ENCODE measurements at regions not wholly inside any gene's neighbourhood (a gene's known extent, or its start where the extent isn't known, plus 50 kb on each side); places are given as distances from the start of the nearest gene placed in this dataset.

DNA sequence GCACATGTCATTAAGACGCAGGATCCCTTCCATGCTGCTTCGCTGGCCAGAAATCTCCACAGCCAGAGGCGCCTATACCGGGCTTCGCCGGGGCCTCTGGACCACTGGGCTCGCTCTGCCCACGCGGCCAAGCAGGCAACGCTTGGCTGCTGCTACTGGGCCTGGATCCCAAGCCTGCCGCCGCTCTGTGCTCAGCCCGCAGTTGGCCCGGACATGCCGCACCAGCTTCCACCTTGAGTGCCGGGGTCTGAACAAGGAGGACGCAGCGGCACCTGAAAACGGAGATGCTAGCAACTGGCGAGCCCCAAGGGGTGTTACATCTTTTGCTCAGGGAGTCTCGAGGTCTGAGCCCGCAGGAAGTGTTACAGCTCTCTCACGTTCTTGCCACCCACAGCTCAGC, 409.9 kb upstream of the SGCG start:
- DNase-seq (ENCODE audit: extremely low read depth in 1 of 4, low spot score in 3 of 4), result no peak
- H4K20me1 ChIP-seq (replicated peaks; ENCODE audit: control insufficient read depth, insufficient read depth, low read length), result no peaks in the 10 kb centered on the region
- no peak for FAIRE-seq
- peaks cover 5 to 6% of the 10 kb centered on the region in 2 experiments; a peak in 3 of 5 replicates for H3K27me3 ChIP-seq (ENCODE audit: control insufficient read depth in 2 of 2, insufficient read depth in 2 of 2, low read length in 2 of 2)
- no peaks in the 10 kb centered on the region for H3K9me1 ChIP-seq (ENCODE audit: control insufficient read depth, insufficient read depth, low read length)
- no peak overlapping the region for H3K4me3 ChIP-seq
- in situ Hi-C loops (cut with MboI), result no loop called here
- CTCF ChIA-PET (ENCODE audit: low intra/inter-chr PET ratio), result no interaction called here
- no peak overlapping the region for H2AFZ ChIP-seq (ENCODE audit: low read depth, low read length)
- intact Hi-C loops (cut with micrococcal nuclease), result no loop called here
- H3K4me1 ChIP-seq (replicated peaks in 1 of 2; ENCODE audit: control insufficient read depth in 2 of 2, insufficient read depth in 2 of 2, low read length in 2 of 2), result peaks cover 0 to 4% of the 10 kb centered on the region in 2 experiments; a peak in 2 of 5 replicates
- no peak overlapping the region for H3K4me2 ChIP-seq (ENCODE audit: insufficient read depth, low read length)
- no peak overlapping the region for H3K9ac ChIP-seq (ENCODE audit: insufficient read depth in 1 of 2, low read depth in 2 of 2, low read length in 2 of 2)
- BruUV-seq (replicated peaks), result no TSS peak
- no peaks in the 10 kb centered on the region for H3K9me3 ChIP-seq (replicated peaks; ENCODE audit: control insufficient read depth, insufficient read depth, low read depth, low read length)
- 2% methylated on average over 18 of the region's 23 CpGs for WGBS (ENCODE audit: insufficient coverage, low coverage, missing lambda C conversion rate)
- no peak overlapping the region for H3K27ac ChIP-seq (ENCODE audit: extremely low read depth, low read depth, low read length)
- no peaks in the 10 kb centered on the region for H3K79me2 ChIP-seq (ENCODE audit: control insufficient read depth, insufficient read depth, low read length)
- POLR2A ChIA-PET, result no interaction called here
- TF ChIP-seq RBM17 (IDR thresholded peaks at IDR 0.05; ENCODE audit: borderline replicate concordance, low read depth, low read length), result no peak
- no peak for TF ChIP-seq GABPB2 (CRISPR knock-in tag; conservative IDR thresholded peaks at IDR 0.05)
- no peak for TF ChIP-seq ZNF316 (IDR thresholded peaks at IDR 0.05)
- TF ChIP-seq, protein P1, sequence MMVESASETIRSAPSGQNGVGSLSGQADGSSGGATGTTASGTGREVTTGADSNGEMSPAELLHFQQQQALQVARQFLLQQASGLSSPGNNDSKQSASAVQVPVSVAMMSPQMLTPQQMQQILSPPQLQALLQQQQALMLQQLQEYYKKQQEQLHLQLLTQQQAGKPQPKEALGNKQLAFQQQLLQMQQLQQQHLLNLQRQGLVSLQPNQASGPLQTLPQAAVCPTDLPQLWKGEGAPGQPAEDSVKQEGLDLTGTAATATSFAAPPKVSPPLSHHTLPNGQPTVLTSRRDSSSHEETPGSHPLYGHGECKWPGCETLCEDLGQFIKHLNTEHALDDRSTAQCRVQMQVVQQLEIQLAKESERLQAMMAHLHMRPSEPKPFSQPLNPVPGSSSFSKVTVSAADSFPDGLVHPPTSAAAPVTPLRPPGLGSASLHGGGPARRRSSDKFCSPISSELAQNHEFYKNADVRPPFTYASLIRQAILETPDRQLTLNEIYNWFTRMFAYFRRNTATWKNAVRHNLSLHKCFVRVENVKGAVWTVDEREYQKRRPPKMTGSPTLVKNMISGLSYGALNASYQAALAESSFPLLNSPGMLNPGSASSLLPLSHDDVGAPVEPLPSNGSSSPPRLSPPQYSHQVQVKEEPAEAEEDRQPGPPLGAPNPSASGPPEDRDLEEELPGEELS (CRISPR knock-in tag; IDR thresholded peaks at IDR 0.05; ENCODE audit: borderline replicate concordance), result no peak
- no peak for TF ChIP-seq ZNF232 (CRISPR knock-in tag; IDR thresholded peaks at IDR 0.05)
- TF ChIP-seq EZH2 (IDR thresholded peaks at IDR 0.05; ENCODE audit: borderline replicate concordance, low read depth, low read length), result no peak
- no peak for TF ChIP-seq GTF2A2 (tag; IDR thresholded peaks at IDR 0.05)
- TF ChIP-seq, protein P2, sequence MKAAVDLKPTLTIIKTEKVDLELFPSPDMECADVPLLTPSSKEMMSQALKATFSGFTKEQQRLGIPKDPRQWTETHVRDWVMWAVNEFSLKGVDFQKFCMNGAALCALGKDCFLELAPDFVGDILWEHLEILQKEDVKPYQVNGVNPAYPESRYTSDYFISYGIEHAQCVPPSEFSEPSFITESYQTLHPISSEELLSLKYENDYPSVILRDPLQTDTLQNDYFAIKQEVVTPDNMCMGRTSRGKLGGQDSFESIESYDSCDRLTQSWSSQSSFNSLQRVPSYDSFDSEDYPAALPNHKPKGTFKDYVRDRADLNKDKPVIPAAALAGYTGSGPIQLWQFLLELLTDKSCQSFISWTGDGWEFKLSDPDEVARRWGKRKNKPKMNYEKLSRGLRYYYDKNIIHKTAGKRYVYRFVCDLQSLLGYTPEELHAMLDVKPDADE (conservative IDR thresholded peaks at IDR 0.05; ENCODE audit: control insufficient read depth, low read depth, low read length), result no peak
- TF ChIP-seq, protein P3, sequence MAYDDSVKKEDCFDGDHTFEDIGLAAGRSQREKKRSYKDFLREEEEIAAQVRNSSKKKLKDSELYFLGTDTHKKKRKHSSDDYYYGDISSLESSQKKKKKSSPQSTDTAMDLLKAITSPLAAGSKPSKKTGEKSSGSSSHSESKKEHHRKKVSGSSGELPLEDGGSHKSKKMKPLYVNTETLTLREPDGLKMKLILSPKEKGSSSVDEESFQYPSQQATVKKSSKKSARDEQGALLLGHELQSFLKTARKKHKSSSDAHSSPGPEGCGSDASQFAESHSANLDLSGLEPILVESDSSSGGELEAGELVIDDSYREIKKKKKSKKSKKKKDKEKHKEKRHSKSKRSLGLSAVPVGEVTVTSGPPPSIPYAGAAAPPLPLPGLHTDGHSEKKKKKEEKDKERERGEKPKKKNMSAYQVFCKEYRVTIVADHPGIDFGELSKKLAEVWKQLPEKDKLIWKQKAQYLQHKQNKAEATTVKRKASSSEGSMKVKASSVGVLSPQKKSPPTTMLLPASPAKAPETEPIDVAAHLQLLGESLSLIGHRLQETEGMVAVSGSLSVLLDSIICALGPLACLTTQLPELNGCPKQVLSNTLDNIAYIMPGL (CRISPR knock-in tag; IDR thresholded peaks at IDR 0.05), result no peak
- TF ChIP-seq ETV6 (IDR thresholded peaks at IDR 0.05; ENCODE audit: borderline replicate concordance in 1 of 2, low read depth in 2 of 2, low read length in 1 of 2), result no peak
- TF ChIP-seq ETV6 (CRISPR knock-in tag; IDR thresholded peaks at IDR 0.05; ENCODE audit: borderline replicate concordance), result no peak
- ATAC-seq, result no peak
- H3K36me3 ChIP-seq (ENCODE audit: control insufficient read depth, insufficient read depth, low read length), result no peaks in the 10 kb centered on the region
